AG09309 (cell line): ENCODE measurements at regions not wholly inside any gene's neighbourhood (a gene's known extent, or its start where the extent isn't known, plus 50 kb on each side); places are given as distances from the start of the nearest gene placed in this dataset.

Source experiments
- DNase-seq: peaks from one replicate; pipeline ENCODE4 v3.0.0-alpha.2; 2010; ENCODE audit warnings: low read depth
- H3K4me3 ChIP-seq: 2 replicates; pipeline ENCODE4 v1.5.1; 2011; ENCODE audit warnings: mild to moderate bottlenecking, low read depth, low read length, moderate library complexity; ENCODE audit not compliant: control insufficient read depth
- CTCF ChIP-seq: IDR thresholded peaks from 2 replicates; pipeline ENCODE4 v1.5.1; 2011; ENCODE audit warnings: mild to moderate bottlenecking, low read depth, low read length, inconsistent platforms; ENCODE audit not compliant: insufficient read depth, control insufficient read depth; ENCODE audit errors: missing control alignments

- TF ChIP-seq CTCF, result no peak
- DNase-seq, result no peak
- no peak overlapping the region for H3K4me3 ChIP-seq
Observed at GRCh38 chr5:155127552-155127951, 114.0 kb downstream of the KIF4B start.

GRCh38 chr5:155128786-155129512, 115.4 kb downstream of the KIF4B start:
- DNase-seq, result no peak
- TF ChIP-seq CTCF, result no peak
- no peak overlapping the region for H3K4me3 ChIP-seq

- TF ChIP-seq CTCF, result no peak
- DNase-seq, result no peak
Observed at GRCh38 chr5:155129513-155129880, 115.9 kb downstream of the KIF4B start.

GRCh38 chr5:155134130-155134529, 120.6 kb downstream of the KIF4B start:
- no peak overlapping the region for H3K4me3 ChIP-seq
- DNase-seq, result no peak
- no peak for TF ChIP-seq CTCF

More at GRCh38 chr5:155129513-155129880, 115.9 kb downstream of the KIF4B start:
- H3K4me3 ChIP-seq, result no peak overlapping the region

GRCh38 chr5:155136216-155136850, 122.8 kb downstream of the KIF4B start:
- TF ChIP-seq CTCF, result no peak

GRCh38 chr5:155137683-155138082, 124.1 kb downstream of the KIF4B start:
- H3K4me3 ChIP-seq, result no peak overlapping the region
- TF ChIP-seq CTCF, result no peak
- no peak for DNase-seq

More at GRCh38 chr5:155136216-155136850, 122.8 kb downstream of the KIF4B start:
- DNase-seq, result no peak
- no peak overlapping the region for H3K4me3 ChIP-seq
